Gastrocnemius medialis (tissue), 4 donors: ENCODE measurements at regions not wholly inside any gene's neighbourhood (a gene's known extent, or its start where the extent isn't known, plus 50 kb on each side); places are given as distances from the start of the nearest gene placed in this dataset.

ENCODE experiments used
- ATAC-seq, 2 donors: fragments of 150-250 bp; one replicate each; pipeline ENCODE4 v1.9.1; 2016
- DNase-seq, 2 donors: peaks; one replicate each; pipeline ENCODE4 v3.0.0-alpha.2; 2019
- H3K27ac ChIP-seq, 4 donors: fragments of 200-600 bp; sonication (generic); 1 replicate in 1 of 4; 2 replicates in 3 of 4; pipeline ENCODE4 v1.5.1; 2016 to 2018; ENCODE audit warnings: mild to moderate bottlenecking in 2 of 4, moderate library complexity in 1 of 4
- H3K27me3 ChIP-seq, 3 donors: fragments of 200-600 bp; sonication (generic) in 2 of 3; 1 replicate in 1 of 3; 2 replicates in 2 of 3; pipeline versions ENCODE4 v1.5.1 to v1.6.0; 2016 to 2019; ENCODE audit warnings: mild to moderate bottlenecking in 1 of 3, moderate library complexity in 1 of 3
- H3K36me3 ChIP-seq, 2 donors: fragments of 200-600 bp; sonication (generic) in 1 of 2; one replicate each; pipeline ENCODE4 v1.5.1; 2017 to 2018
- H3K4me1 ChIP-seq, 2 donors: fragments of 200-600 bp; sonication (generic) in 1 of 2; one replicate each; pipeline ENCODE4 v1.5.1; 2016 to 2017; ENCODE audit warnings: mild to moderate bottlenecking in 2 of 2
- H3K4me3 ChIP-seq, 4 donors: fragments of 200-600 bp; sonication (generic) in 3 of 4; 1 replicate in 1 of 4; 2 replicates in 3 of 4; pipeline ENCODE4 v1.5.1; 2016 to 2019; ENCODE audit warnings: mild to moderate bottlenecking in 2 of 4
- H3K9me3 ChIP-seq, 3 donors: fragments of 200-600 bp; sonication (generic) in 2 of 3; 1 replicate in 1 of 3; 2 replicates in 2 of 3; pipeline ENCODE4 v1.5.1; 2016 to 2019
- CTCF ChIP-seq, 5 experiments: fragments of 450-650 bp in 3 of 5; fragments of 200-600 bp in 2 of 5; sonication (generic) in 2 of 5; IDR thresholded peaks in 4 of 5; conservative IDR thresholded peaks in 1 of 5; 1 replicate in 4 of 5; 2 replicates in 1 of 5; pipeline ENCODE4 v1.5.1; 2016 to 2019; ENCODE audit warnings: antibody characterized with exemption in 5 of 5, mild to moderate bottlenecking in 3 of 5, moderate library complexity in 3 of 5
- POLR2A ChIP-seq, 2 donors: fragments of 450-650 bp; IDR thresholded peaks; one replicate each; pipeline ENCODE4 v1.6.1; 2017; ENCODE audit warnings: antibody characterized with exemption in 2 of 2, mild to moderate bottlenecking in 2 of 2, moderate library complexity in 2 of 2
- in situ Hi-C, 4 donors: fragments of 200-750 bp; cut with MboI; loops; one replicate each; pipeline versions ENCODE4 v1.15.0 to v1.8.0; 2017; ENCODE audit warnings: low sequenced_read_pairs in 4 of 4
- intact Hi-C: fragments of 100-400 bp; cut with DNase I; formaldehyde crosslinking; loops from one replicate; pipeline ENCODE4 v1.15.1; 2023; ENCODE audit warnings: low total_unique reads

DNA sequence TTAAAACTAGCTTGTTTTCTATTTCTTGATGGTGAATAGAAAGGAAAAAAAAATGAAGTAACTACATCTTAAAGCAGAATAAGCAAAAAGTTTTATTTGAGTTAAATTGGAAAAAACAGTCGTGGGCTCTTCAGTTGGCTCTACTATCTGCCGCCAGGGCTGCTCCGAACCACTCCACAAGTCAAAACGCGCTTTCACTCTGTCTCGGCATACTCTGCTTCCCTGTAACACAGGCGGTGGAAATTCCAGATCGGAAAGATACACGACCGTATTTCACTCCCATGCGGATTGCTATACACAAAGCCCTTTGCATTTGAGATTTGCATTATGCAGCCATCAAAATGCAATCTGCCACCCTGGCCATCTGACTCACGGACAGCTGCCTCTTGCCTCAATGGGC is 505.6 kb downstream of the IRX1 start:
- TF ChIP-seq POLR2A (IDR thresholded peaks at IDR 0.05) (no peak), CTCF (IDR thresholded peaks at IDR 0.05 in 4 of 5, conservative IDR thresholded peaks at IDR 0.05 in 1 of 5) (no peak)
- Histone ChIP-seq H3K27ac (no peak overlapping the region), H3K9me3 (no peaks in the 10 kb centered on the region), H3K4me3 (no peak overlapping the region), H3K36me3 (no peaks in the 10 kb centered on the region), H3K27me3 (no peaks in the 10 kb centered on the region), H3K4me1 (no peaks in the 10 kb centered on the region)
- ATAC-seq (no peak), DNase-seq (no peak)
- in situ Hi-C loops = no loop called here
- intact Hi-C loops = no loop called here

- DNase-seq = no peak
- Histone ChIP-seq H3K36me3 (no peaks in the 10 kb centered on the region), H3K4me1 (no peaks in the 10 kb centered on the region), H3K27ac (no peak overlapping the region), H3K9me3 (no peaks in the 10 kb centered on the region), H3K27me3 (no peaks in the 10 kb centered on the region), H3K4me3 (no peak overlapping the region)
- in situ Hi-C loops = no loop called here
- TF ChIP-seq POLR2A (IDR thresholded peaks at IDR 0.05) (no peak), CTCF (IDR thresholded peaks at IDR 0.05 in 4 of 5, conservative IDR thresholded peaks at IDR 0.05 in 1 of 5) (no peak)
- no peak for ATAC-seq
- intact Hi-C loops = no loop called here
Observed at GRCh38 chr5:4104831-4105597, 509.4 kb downstream of the IRX1 start.

DNA sequence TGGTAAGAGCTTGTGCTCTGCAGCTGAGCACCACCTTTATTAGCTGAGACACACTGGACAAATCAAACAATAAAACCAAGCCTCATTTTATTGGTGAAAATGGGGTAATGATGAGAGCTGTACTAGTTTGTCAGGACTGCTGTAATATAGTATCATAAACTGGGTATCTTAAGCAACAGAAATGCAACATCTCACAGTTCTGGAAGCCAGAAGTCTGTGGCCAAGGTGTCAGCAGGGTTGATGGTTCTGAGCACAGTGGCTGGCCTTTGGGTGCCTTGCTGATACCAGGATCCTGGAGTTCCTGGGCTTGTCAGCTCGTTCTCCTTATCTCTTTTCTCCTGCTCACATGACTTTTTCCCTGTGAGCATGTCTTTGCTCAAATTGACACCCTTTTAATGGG is 513.1 kb downstream of the IRX1 start:
- H3K27ac ChIP-seq = no peak overlapping the region
- no peaks in the 10 kb centered on the region for H3K27me3 ChIP-seq
- ATAC-seq (no peak), DNase-seq (no peak)
- intact Hi-C loops = no loop called here
- in situ Hi-C loops = no loop called here
- no peaks in the 10 kb centered on the region for H3K36me3 ChIP-seq
- no peak overlapping the region for H3K4me3 ChIP-seq
- TF ChIP-seq CTCF (IDR thresholded peaks at IDR 0.05 in 4 of 5, conservative IDR thresholded peaks at IDR 0.05 in 1 of 5) (no peak), POLR2A (IDR thresholded peaks at IDR 0.05) (no peak)
- no peaks in the 10 kb centered on the region for H3K9me3 ChIP-seq
- H3K4me1 ChIP-seq = no peaks in the 10 kb centered on the region

DNA sequence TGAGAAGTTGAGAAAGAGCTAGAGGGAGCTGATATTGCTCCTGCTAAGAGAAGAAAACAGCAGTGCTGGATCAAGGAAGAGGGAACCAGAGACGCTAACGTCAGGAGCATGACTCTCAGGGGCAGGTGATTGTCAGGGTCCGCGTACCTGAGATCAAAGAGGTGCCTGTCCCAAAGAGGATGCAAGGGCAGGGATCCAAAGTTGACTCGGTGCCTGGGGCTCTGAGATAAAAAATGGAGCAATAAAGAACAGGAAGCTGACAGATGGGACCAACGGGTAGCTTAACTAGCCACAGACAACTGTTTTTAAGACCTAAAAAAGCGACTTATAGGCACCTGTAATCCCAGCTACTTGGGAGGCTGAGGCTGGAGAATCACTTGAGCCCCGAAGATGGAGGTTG is 517.8 kb downstream of the IRX1 start:
- H3K4me3 ChIP-seq = no peak overlapping the region
- no peaks in the 10 kb centered on the region for H3K36me3 ChIP-seq
- no peak for ATAC-seq
- H3K27me3 ChIP-seq = no peaks in the 10 kb centered on the region
- H3K4me1 ChIP-seq = no peaks in the 10 kb centered on the region
- no peaks in the 10 kb centered on the region for H3K9me3 ChIP-seq
- no peak for TF ChIP-seq POLR2A (IDR thresholded peaks at IDR 0.05)
- TF ChIP-seq CTCF (IDR thresholded peaks at IDR 0.05 in 4 of 5, conservative IDR thresholded peaks at IDR 0.05 in 1 of 5) = no peak
- H3K27ac ChIP-seq = no peak overlapping the region
- DNase-seq = no peak
- in situ Hi-C loops (no loop called here), intact Hi-C loops (no loop called here)

DNA sequence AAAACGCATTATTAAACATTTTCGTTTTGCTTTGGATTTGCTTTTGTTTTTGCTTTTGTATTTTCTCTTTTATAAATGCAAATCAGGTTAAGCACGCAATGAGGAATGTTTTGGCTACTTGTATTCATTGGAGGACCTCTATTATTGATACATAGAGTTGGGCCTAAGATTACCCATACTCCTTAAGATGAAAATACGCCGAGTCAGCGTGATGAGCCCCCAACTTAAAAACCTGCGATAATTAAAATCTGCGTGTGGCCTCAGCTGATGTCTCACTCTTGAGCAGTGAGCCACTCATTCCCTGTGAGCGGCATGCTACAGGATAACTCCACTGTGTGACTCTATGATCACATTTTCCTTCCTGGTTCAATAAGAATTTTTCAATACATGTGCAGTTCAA is 518.3 kb downstream of the IRX1 start:
- no peaks in the 10 kb centered on the region for H3K27me3 ChIP-seq
- H3K9me3 ChIP-seq = no peaks in the 10 kb centered on the region
- no peaks in the 10 kb centered on the region for H3K4me1 ChIP-seq
- in situ Hi-C loops (no loop called here), intact Hi-C loops (no loop called here)
- no peaks in the 10 kb centered on the region for H3K36me3 ChIP-seq
- no peak overlapping the region for H3K4me3 ChIP-seq
- no peak for ATAC-seq
- H3K27ac ChIP-seq = no peak overlapping the region
- TF ChIP-seq POLR2A (IDR thresholded peaks at IDR 0.05) = no peak
- no peak for TF ChIP-seq CTCF (IDR thresholded peaks at IDR 0.05 in 4 of 5, conservative IDR thresholded peaks at IDR 0.05 in 1 of 5)
- DNase-seq = no peak
